ENCODE measurements at regions not wholly inside any gene's neighbourhood (a gene's known extent, or its start where the extent isn't known, plus 50 kb on each side); places are given as distances from the start of the nearest gene placed in this dataset.

DNA sequence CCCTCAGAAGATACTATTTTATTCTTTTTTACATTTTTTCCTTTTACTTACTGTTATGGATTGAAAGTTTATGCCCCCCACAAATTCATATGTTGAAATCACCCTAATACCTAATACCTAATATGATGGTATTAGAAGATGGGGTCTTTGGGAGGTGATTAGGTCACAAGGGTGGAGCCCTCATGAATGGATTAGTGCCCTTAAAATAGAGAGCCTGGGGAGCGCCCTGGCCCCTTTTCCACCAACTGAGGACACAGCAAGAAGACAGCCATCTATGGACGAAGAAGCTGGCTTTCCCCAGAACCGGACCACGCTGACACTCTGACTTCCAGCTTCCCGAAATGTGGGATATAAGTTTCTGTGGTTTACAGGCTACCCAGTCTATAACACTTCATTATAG lies 58.6 kb upstream of the FAT1 start:
- H3K9me3 Mint-ChIP-seq = peaks cover 2 to 14% (median 5%) of the 10 kb centered on the region in 7 donors
- H3K27me3 Mint-ChIP-seq (ENCODE audit: low read depth in 3 of 3) = peaks cover 0 to 2% (median 0%) of the 10 kb centered on the region in 3 donors
- no peaks in the 10 kb centered on the region for H3K27me3 ChIP-seq (ENCODE audit: control insufficient read depth in 2 of 2, insufficient read depth in 2 of 2, low read length in 2 of 2)
- no peaks in the 10 kb centered on the region for H3K36me3 Mint-ChIP-seq
- no CpG with 5 or more reads among the region's 5 CpGs for WGBS (ENCODE audit: insufficient coverage)
- intact Hi-C loops (cut with micrococcal nuclease) = no loop called here
- H4K20me1 ChIP-seq (ENCODE audit: insufficient read depth, low read length) = no peaks in the 10 kb centered on the region
- no peak overlapping the region for H2AFZ ChIP-seq (ENCODE audit: insufficient read depth, low read depth, low read length, poor library complexity, severe bottlenecking)
- H3K9me3 ChIP-seq (replicated peaks in 1 of 2; ENCODE audit: control insufficient read depth in 1 of 2, insufficient read depth in 1 of 2, low read length in 2 of 2) = peaks cover 0 to 8% of the 10 kb centered on the region in 2 donors
- no peak overlapping the region for H3K4me2 ChIP-seq (replicated peaks; ENCODE audit: extremely low read depth, low read length, poor library complexity, severe bottlenecking)
- H3K4me3 ChIP-seq (replicated peaks in 1 of 3; ENCODE audit: low read depth in 2 of 3, low read length in 3 of 3) = no peak overlapping the region
- no peaks in the 10 kb centered on the region for H3K4me1 ChIP-seq (ENCODE audit: control insufficient read depth in 1 of 2, insufficient read depth in 2 of 2, low read length in 2 of 2)
- H3K27ac Mint-ChIP-seq = no peak overlapping the region
- no peak overlapping the region for H3K4me3 Mint-ChIP-seq
- no peaks in the 10 kb centered on the region for H3K36me3 ChIP-seq (replicated peaks in 1 of 2; ENCODE audit: control insufficient read depth in 1 of 2, insufficient read depth in 2 of 2, low read length in 2 of 2)
- no peaks in the 10 kb centered on the region for H3K4me1 Mint-ChIP-seq
- no peak for DNase-seq
- H3K27ac ChIP-seq (ENCODE audit: low read depth in 1 of 2, low read length in 2 of 2) = no peak overlapping the region
- no peak for TF ChIP-seq CTCF (IDR thresholded peaks at IDR 0.05)
- no peaks in the 10 kb centered on the region for H3K79me2 ChIP-seq (ENCODE audit: insufficient read depth, low read length)
- no peak overlapping the region for H3K9ac ChIP-seq (ENCODE audit: insufficient read depth, low read length, poor library complexity, severe bottlenecking)

GRCh38 chr4:186787536-186787935 lies 63.9 kb upstream of the FAT1 start:
- no peak overlapping the region for H3K27ac ChIP-seq (ENCODE audit: low read depth in 1 of 2, low read length in 2 of 2)
- Mint-ChIP-seq H3K36me3 (no peaks in the 10 kb centered on the region), H3K27me3 (ENCODE audit: low read depth in 3 of 3) (peaks cover 0 to 2% (median 0%) of the 10 kb centered on the region in 3 donors), H3K27ac (no peak overlapping the region), H3K4me1 (no peaks in the 10 kb centered on the region), H3K4me3 (no peak overlapping the region), H3K9me3 (peaks cover 0 to 7% (median 4%) of the 10 kb centered on the region in 7 donors)
- H3K9ac ChIP-seq (ENCODE audit: insufficient read depth, low read length, poor library complexity, severe bottlenecking) = no peak overlapping the region
- no peak overlapping the region for H3K4me3 ChIP-seq (replicated peaks in 1 of 3; ENCODE audit: low read depth in 2 of 3, low read length in 3 of 3)
- H3K27me3 ChIP-seq (ENCODE audit: control insufficient read depth in 2 of 2, insufficient read depth in 2 of 2, low read length in 2 of 2) = no peaks in the 10 kb centered on the region
- no peak overlapping the region for H3K4me2 ChIP-seq (replicated peaks; ENCODE audit: extremely low read depth, low read length, poor library complexity, severe bottlenecking)
- H3K9me3 ChIP-seq (replicated peaks in 1 of 2; ENCODE audit: control insufficient read depth in 1 of 2, insufficient read depth in 1 of 2, low read length in 2 of 2) = no peaks in the 10 kb centered on the region
- WGBS (ENCODE audit: insufficient coverage) = 96% methylated on average over 2 of the region's 5 CpGs
- no peak for DNase-seq
- TF ChIP-seq CTCF (IDR thresholded peaks at IDR 0.05) = no peak
- no peak overlapping the region for H2AFZ ChIP-seq (ENCODE audit: insufficient read depth, low read depth, low read length, poor library complexity, severe bottlenecking)
- no peaks in the 10 kb centered on the region for H4K20me1 ChIP-seq (ENCODE audit: insufficient read depth, low read length)
- intact Hi-C loops (cut with micrococcal nuclease) = no loop called here
- H3K79me2 ChIP-seq (ENCODE audit: insufficient read depth, low read length) = no peaks in the 10 kb centered on the region
- H3K36me3 ChIP-seq (replicated peaks in 1 of 2; ENCODE audit: control insufficient read depth in 1 of 2, insufficient read depth in 2 of 2, low read length in 2 of 2) = no peaks in the 10 kb centered on the region
- no peaks in the 10 kb centered on the region for H3K4me1 ChIP-seq (ENCODE audit: control insufficient read depth in 1 of 2, insufficient read depth in 2 of 2, low read length in 2 of 2)
